ENCODE measurements at regions not wholly inside any gene's neighbourhood (a gene's known extent, or its start where the extent isn't known, plus 50 kb on each side); places are given as distances from the start of the nearest gene placed in this dataset.

DNA sequence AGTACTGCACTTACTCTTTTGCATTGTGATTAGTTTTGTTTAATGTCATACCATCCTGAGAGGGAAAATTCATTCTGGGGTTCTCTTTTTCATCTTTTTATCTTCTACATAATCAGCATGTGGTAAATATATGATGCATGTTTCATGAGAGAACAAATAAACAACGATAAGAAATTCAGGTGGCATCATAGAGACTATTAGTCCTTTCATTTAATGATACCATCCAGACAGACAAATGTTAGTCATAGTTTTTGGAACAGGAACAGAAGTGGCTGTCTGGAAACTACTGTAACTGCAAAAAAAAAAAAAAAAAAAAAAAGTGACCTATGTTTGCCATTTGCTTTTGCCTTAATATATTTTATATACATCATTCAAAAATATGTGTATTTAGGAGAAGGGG lies 761.0 kb downstream of the EPHA4 start:
- no peak overlapping the region for H3K27ac Mint-ChIP-seq
- intact Hi-C loops (cut with DNase I, micrococcal nuclease), result no loop called here
- no peaks in the 10 kb centered on the region for H3K27me3 Mint-ChIP-seq
- DNase-seq, result no peak
- no peak overlapping the region for H3K4me3 Mint-ChIP-seq
- ChIA-PET CTCF (no interaction called here), POLR2A (no interaction called here)
- no peaks in the 10 kb centered on the region for H3K9me3 Mint-ChIP-seq
- no peak overlapping the region for H3K4me3 ChIP-seq (ENCODE audit: low read length)
- no peaks in the 10 kb centered on the region for H3K9me3 ChIP-seq (ENCODE audit: control insufficient read depth in 1 of 2, insufficient read depth in 1 of 2, low read length in 2 of 2)
- H3K27me3 ChIP-seq (ENCODE audit: control insufficient read depth in 1 of 2, insufficient read depth in 2 of 2, low read length in 2 of 2), result no peaks in the 10 kb centered on the region
- H3K36me3 ChIP-seq (ENCODE audit: insufficient read depth, low read length), result no peaks in the 10 kb centered on the region
- no peak for ATAC-seq (ENCODE audit: poor library complexity)
- no peaks in the 10 kb centered on the region for H3K36me3 Mint-ChIP-seq (ENCODE audit: low read depth)
- H3K27ac ChIP-seq (ENCODE audit: low read depth in 1 of 2, low read length in 2 of 2), result no peak overlapping the region
- TF ChIP-seq, protein P1, sequence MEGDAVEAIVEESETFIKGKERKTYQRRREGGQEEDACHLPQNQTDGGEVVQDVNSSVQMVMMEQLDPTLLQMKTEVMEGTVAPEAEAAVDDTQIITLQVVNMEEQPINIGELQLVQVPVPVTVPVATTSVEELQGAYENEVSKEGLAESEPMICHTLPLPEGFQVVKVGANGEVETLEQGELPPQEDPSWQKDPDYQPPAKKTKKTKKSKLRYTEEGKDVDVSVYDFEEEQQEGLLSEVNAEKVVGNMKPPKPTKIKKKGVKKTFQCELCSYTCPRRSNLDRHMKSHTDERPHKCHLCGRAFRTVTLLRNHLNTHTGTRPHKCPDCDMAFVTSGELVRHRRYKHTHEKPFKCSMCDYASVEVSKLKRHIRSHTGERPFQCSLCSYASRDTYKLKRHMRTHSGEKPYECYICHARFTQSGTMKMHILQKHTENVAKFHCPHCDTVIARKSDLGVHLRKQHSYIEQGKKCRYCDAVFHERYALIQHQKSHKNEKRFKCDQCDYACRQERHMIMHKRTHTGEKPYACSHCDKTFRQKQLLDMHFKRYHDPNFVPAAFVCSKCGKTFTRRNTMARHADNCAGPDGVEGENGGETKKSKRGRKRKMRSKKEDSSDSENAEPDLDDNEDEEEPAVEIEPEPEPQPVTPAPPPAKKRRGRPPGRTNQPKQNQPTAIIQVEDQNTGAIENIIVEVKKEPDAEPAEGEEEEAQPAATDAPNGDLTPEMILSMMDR (IDR thresholded peaks at IDR 0.05), result no peak
- no peaks in the 10 kb centered on the region for H3K4me1 ChIP-seq (ENCODE audit: insufficient read depth, low read length)
- H3K4me1 Mint-ChIP-seq (ENCODE audit: low read depth), result no peaks in the 10 kb centered on the region

DNA sequence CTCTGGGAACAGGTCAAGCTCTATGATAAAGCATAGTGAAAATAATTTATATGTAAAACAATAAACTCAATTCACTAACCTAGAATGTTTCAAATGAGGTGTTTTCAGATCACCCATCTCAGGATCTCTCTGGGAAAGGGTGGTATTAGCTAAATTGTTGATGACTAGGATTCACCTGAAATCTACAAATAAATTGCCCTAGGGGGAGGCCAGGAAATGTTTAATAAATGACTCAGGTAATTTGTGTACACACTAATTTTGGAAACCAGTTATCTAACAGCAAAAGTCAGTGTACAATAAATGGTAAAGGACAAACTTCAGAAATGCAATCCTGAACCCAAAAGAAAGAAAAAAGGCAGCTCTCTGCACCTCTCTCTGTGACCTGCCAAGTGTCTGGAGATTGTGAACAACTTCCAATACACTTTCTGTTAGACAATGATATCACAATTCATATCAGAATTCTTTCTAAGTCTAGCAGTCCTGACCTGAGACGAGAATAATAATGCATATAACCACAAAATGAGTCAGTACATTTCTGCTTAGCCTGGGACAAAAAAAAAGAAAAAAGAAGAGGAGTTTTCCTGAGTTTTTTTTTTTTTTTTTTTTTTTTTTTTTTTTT lies 760.0 kb downstream of the EPHA4 start:
- Mint-ChIP-seq H3K27me3 (no peaks in the 10 kb centered on the region), H3K4me3 (no peak overlapping the region), H3K4me1 (ENCODE audit: low read depth) (no peaks in the 10 kb centered on the region), H3K27ac (no peak overlapping the region), H3K9me3 (no peaks in the 10 kb centered on the region), H3K36me3 (ENCODE audit: low read depth) (no peaks in the 10 kb centered on the region)
- Histone ChIP-seq H3K27ac (ENCODE audit: low read depth in 1 of 2, low read length in 2 of 2) (no peak overlapping the region), H3K27me3 (ENCODE audit: control insufficient read depth in 1 of 2, insufficient read depth in 2 of 2, low read length in 2 of 2) (no peaks in the 10 kb centered on the region), H3K4me3 (ENCODE audit: low read length) (no peak overlapping the region), H3K4me1 (ENCODE audit: insufficient read depth, low read length) (no peaks in the 10 kb centered on the region), H3K9me3 (ENCODE audit: control insufficient read depth in 1 of 2, insufficient read depth in 1 of 2, low read length in 2 of 2) (no peaks in the 10 kb centered on the region), H3K36me3 (ENCODE audit: insufficient read depth, low read length) (no peaks in the 10 kb centered on the region)
- intact Hi-C loops (cut with DNase I, micrococcal nuclease), result no loop called here
- ChIA-PET POLR2A (no interaction called here), CTCF (no interaction called here)
- TF ChIP-seq, protein P1 (IDR thresholded peaks at IDR 0.05), result no peak
- ATAC-seq (ENCODE audit: poor library complexity), result no peak
- no peak for DNase-seq

DNA sequence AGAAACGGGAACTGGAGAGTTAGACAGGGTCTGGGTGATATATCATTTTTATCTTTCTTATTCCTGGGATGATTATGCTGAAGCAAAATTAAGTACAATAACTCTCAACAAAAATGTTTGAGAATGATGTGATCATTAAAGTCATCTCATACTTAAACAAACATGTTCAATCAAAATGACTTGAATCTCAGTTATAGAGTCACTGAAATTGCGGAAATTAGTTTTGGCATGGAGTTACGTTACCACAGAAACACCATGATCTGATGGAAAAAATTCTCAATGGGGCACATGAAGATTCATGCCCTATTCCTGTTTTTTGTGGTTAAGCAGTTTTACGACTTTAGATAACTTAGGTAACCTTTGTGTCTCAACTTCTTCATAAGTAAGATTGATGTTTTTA lies 757.7 kb downstream of the EPHA4 start:
- Histone ChIP-seq H3K27me3 (ENCODE audit: control insufficient read depth in 1 of 2, insufficient read depth in 2 of 2, low read length in 2 of 2) (no peaks in the 10 kb centered on the region), H3K27ac (ENCODE audit: low read depth in 1 of 2, low read length in 2 of 2) (no peak overlapping the region), H3K4me1 (ENCODE audit: insufficient read depth, low read length) (no peaks in the 10 kb centered on the region), H3K9me3 (ENCODE audit: control insufficient read depth in 1 of 2, insufficient read depth in 1 of 2, low read length in 2 of 2) (no peaks in the 10 kb centered on the region), H3K36me3 (ENCODE audit: insufficient read depth, low read length) (no peaks in the 10 kb centered on the region), H3K4me3 (ENCODE audit: low read length) (no peak overlapping the region)
- H3K9me3 Mint-ChIP-seq, result no peaks in the 10 kb centered on the region
- POLR2A ChIA-PET, result no interaction called here
- H3K27me3 Mint-ChIP-seq, result no peaks in the 10 kb centered on the region
- intact Hi-C loops (cut with DNase I, micrococcal nuclease), result no loop called here
- H3K36me3 Mint-ChIP-seq (ENCODE audit: low read depth), result no peaks in the 10 kb centered on the region
- no peak for DNase-seq
- no peak overlapping the region for H3K4me3 Mint-ChIP-seq
- TF ChIP-seq, protein P1 (IDR thresholded peaks at IDR 0.05), result no peak
- no peak overlapping the region for H3K27ac Mint-ChIP-seq
- CTCF ChIA-PET, result interaction anchor here (1.0 kb wide), 1 partner anchor 10 kb away, joined by 3 read pairs; no protein-coding TSS in a partner anchor
- ATAC-seq (ENCODE audit: poor library complexity), result no peak
- H3K4me1 Mint-ChIP-seq (ENCODE audit: low read depth), result no peaks in the 10 kb centered on the region
